ENCODE measurements at regions not wholly inside any gene's neighbourhood (a gene's known extent, or its start where the extent isn't known, plus 50 kb on each side); places are given as distances from the start of the nearest gene placed in this dataset.

DNA sequence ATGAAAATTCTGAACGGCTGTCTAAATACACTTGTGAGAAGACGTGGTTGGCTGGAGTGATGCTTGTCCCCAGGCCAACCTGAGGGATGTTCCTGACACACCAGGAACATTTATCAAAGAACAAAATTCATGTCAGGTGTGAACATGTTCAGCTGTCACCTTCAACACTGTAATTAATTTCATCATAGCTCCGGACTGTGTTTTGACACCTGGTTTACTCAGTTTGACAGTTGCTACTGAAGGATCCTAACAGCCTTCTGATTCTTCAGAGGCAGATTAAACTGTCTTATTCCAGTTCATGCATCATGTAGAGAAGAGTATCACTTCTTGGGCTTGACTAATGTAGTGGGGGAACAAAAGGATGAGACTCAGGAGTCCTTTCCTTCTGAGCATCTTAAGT is 134.1 kb downstream of the NPR3 start:
- Histone ChIP-seq H3K4me1 (replicated peaks in 1 of 2; ENCODE audit: control insufficient read depth in 2 of 2, insufficient read depth in 2 of 2, low read length in 2 of 2) (no peaks in the 10 kb centered on the region), H4K20me1 (replicated peaks; ENCODE audit: control insufficient read depth, insufficient read depth, low read length) (no peaks in the 10 kb centered on the region), H3K9me3 (replicated peaks; ENCODE audit: control insufficient read depth, insufficient read depth, low read depth, low read length) (no peaks in the 10 kb centered on the region), H3K9me1 (ENCODE audit: control insufficient read depth, insufficient read depth, low read length) (no peaks in the 10 kb centered on the region), H3K27ac (ENCODE audit: extremely low read depth, low read depth, low read length) (no peak overlapping the region), H3K9ac (ENCODE audit: insufficient read depth in 1 of 2, low read depth in 2 of 2, low read length in 2 of 2) (no peak overlapping the region), H2AFZ (ENCODE audit: low read depth, low read length) (no peak overlapping the region), H3K4me2 (ENCODE audit: insufficient read depth, low read length) (no peak overlapping the region), H3K36me3 (ENCODE audit: control insufficient read depth, insufficient read depth, low read length) (no peaks in the 10 kb centered on the region), H3K4me3 (no peak overlapping the region), H3K79me2 (ENCODE audit: control insufficient read depth, insufficient read depth, low read length) (no peaks in the 10 kb centered on the region), H3K27me3 (ENCODE audit: control insufficient read depth in 2 of 2, insufficient read depth in 2 of 2, low read length in 2 of 2) (no peaks in the 10 kb centered on the region)
- WGBS (ENCODE audit: insufficient coverage, low coverage, missing lambda C conversion rate): 2% methylated on average over 3 of the region's 3 CpGs
- ChIA-PET POLR2A (no interaction called here), CTCF (ENCODE audit: low intra/inter-chr PET ratio) (no interaction called here)
- no TSS peak for BruUV-seq (replicated peaks)
- intact Hi-C loops (cut with micrococcal nuclease): no loop called here
- ATAC-seq (no peak), FAIRE-seq (no peak), DNase-seq (ENCODE audit: extremely low read depth in 1 of 4, low spot score in 3 of 4) (no peak)
- in situ Hi-C loops (cut with MboI): no loop called here
- no peak for TF ChIP-seq ZNF695 (CRISPR knock-in tag; IDR thresholded peaks at IDR 0.05)
- no peak for TF ChIP-seq DMBX1 (CRISPR knock-in tag; IDR thresholded peaks at IDR 0.05; ENCODE audit: borderline replicate concordance)
- no peak for TF ChIP-seq ZBTB43 (CRISPR knock-in tag; IDR thresholded peaks at IDR 0.05)
- no peak for TF ChIP-seq ZBTB5 (IDR thresholded peaks at IDR 0.05)
- TF ChIP-seq PHB (CRISPR knock-in tag; IDR thresholded peaks at IDR 0.05): no peak
- TF ChIP-seq KLF1 (tag; IDR thresholded peaks at IDR 0.05): no peak
- no peak for TF ChIP-seq ZNF583 (CRISPR knock-in tag; IDR thresholded peaks at IDR 0.05)
- TF ChIP-seq REST (IDR thresholded peaks at IDR 0.05; ENCODE audit: borderline replicate concordance): no peak
- TF ChIP-seq REST (CRISPR knock-in tag; IDR thresholded peaks at IDR 0.05; ENCODE audit: low read depth): no peak
- no peak for TF ChIP-seq SFPQ (IDR thresholded peaks at IDR 0.05; ENCODE audit: low read depth, low read length)
- TF ChIP-seq GATAD2B (IDR thresholded peaks at IDR 0.05; ENCODE audit: borderline replicate concordance): no peak
